ENCODE measurements at regions not wholly inside any gene's neighbourhood (a gene's known extent, or its start where the extent isn't known, plus 50 kb on each side); places are given as distances from the start of the nearest gene placed in this dataset.

GRCh38 chr15:62475591-62475990 is 310.5 kb upstream of the C2CD4B start:
- H3K27me3 ChIP-seq (ENCODE audit: low read depth, low read length) = 0 out of 2 replicates have a peak, but pooled peaks cover 7% of the 10 kb centered on the region
- H4K20me1 ChIP-seq (ENCODE audit: insufficient read depth, low read length) = no peaks in the 10 kb centered on the region
- H3K9me3 ChIP-seq (ENCODE audit: insufficient read depth, low read length) = no peaks in the 10 kb centered on the region
- H3K9ac ChIP-seq (ENCODE audit: low read length) = no peak overlapping the region
- TF ChIP-seq EZH2phosphoT487 (IDR thresholded peaks at IDR 0.05; ENCODE audit: low read depth) (no peak), CTCF (IDR thresholded peaks at IDR 0.05; ENCODE audit: low read depth, low read length) (no peak)
- H2AFZ ChIP-seq (ENCODE audit: low read depth, low read length) = no peak overlapping the region
- H3K36me3 ChIP-seq (replicated peaks; ENCODE audit: low read depth, low read length) = no peaks in the 10 kb centered on the region
- peaks cover 57% of the 10 kb centered on the region for H3K4me1 ChIP-seq (ENCODE audit: low read length)
- H3K27ac ChIP-seq (ENCODE audit: low read length) = peak overlapping the region; percentile 30; the same call in 1 of the 2 replicates
- no peak overlapping the region for H3K4me3 ChIP-seq (ENCODE audit: low read length)
- H3K4me2 ChIP-seq (ENCODE audit: low read length) = peak overlapping the region; percentile 71
- H3K79me2 ChIP-seq (ENCODE audit: low read length) = no peaks in the 10 kb centered on the region

DNA sequence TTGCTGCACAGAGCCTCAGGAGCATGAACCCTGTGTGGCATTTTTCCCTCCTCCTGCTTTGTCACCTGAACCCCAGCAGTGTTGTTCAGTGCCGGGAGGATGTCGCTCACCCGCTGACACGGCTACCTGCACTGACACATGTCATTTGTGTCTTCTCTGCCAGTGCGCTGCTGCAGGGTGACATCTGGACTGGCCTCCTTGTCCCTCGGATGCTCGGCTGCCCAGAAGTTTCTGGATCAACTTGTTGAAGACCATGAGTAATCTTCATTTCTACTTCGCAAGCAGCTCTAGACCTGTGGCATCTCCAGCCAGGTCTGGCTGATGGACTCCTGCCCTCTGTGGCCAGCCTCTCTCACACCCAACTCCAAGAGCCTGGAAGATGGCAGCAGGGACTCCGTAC is 311.1 kb upstream of the C2CD4B start:
- no peak overlapping the region for H3K4me3 ChIP-seq (ENCODE audit: low read length)
- H3K79me2 ChIP-seq (ENCODE audit: low read length) = no peaks in the 10 kb centered on the region
- peaks cover 51% of the 10 kb centered on the region for H3K4me1 ChIP-seq (ENCODE audit: low read length)
- H3K4me2 ChIP-seq (ENCODE audit: low read length) = peak overlapping the region; percentile 71; the same call in 1 of the 2 replicates
- H2AFZ ChIP-seq (ENCODE audit: low read depth, low read length) = no peak overlapping the region
- 0 out of 2 replicates have a peak, but pooled peaks cover 7% of the 10 kb centered on the region for H3K27me3 ChIP-seq (ENCODE audit: low read depth, low read length)
- H3K9ac ChIP-seq (ENCODE audit: low read length) = no peak overlapping the region
- H3K9me3 ChIP-seq (ENCODE audit: insufficient read depth, low read length) = no peaks in the 10 kb centered on the region
- H3K36me3 ChIP-seq (replicated peaks; ENCODE audit: low read depth, low read length) = no peaks in the 10 kb centered on the region
- H4K20me1 ChIP-seq (ENCODE audit: insufficient read depth, low read length) = no peaks in the 10 kb centered on the region
- no peak overlapping the region; the same call in 1 of the 2 replicates for H3K27ac ChIP-seq (ENCODE audit: low read length)
- TF ChIP-seq CTCF (IDR thresholded peaks at IDR 0.05; ENCODE audit: low read depth, low read length) (no peak), EZH2phosphoT487 (IDR thresholded peaks at IDR 0.05; ENCODE audit: low read depth) (no peak)

DNA sequence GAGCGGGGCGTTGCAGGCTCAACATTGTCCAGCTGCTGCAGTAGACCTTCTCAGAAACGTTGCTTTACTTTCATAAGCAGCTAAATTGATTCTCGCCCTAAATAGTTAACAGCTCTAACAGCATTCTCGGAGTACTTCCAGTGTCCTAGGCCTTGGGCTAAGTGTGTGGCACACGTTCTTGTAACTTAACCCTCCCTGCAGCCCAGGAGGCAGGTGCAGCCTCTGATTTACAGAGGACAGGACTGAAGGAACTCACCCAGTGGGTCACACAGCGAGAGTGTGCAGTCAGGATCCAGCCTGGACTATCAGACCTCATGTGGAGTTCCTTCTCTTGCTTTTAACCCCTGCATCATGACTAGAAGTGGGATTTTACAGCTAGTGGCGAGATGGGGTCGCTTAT is 312.8 kb upstream of the C2CD4B start:
- no peak overlapping the region for H3K9ac ChIP-seq (ENCODE audit: low read length)
- H4K20me1 ChIP-seq (ENCODE audit: insufficient read depth, low read length) = no peaks in the 10 kb centered on the region
- H3K9me3 ChIP-seq (ENCODE audit: insufficient read depth, low read length) = no peaks in the 10 kb centered on the region
- no peak overlapping the region for H3K4me2 ChIP-seq (ENCODE audit: low read length)
- H3K36me3 ChIP-seq (replicated peaks; ENCODE audit: low read depth, low read length) = no peaks in the 10 kb centered on the region
- H3K27me3 ChIP-seq (ENCODE audit: low read depth, low read length) = 0 out of 2 replicates have a peak, but pooled peaks cover 7% of the 10 kb centered on the region
- no peaks in the 10 kb centered on the region for H3K79me2 ChIP-seq (ENCODE audit: low read length)
- TF ChIP-seq EZH2phosphoT487 (IDR thresholded peaks at IDR 0.05; ENCODE audit: low read depth) = no peak
- TF ChIP-seq CTCF (IDR thresholded peaks at IDR 0.05; ENCODE audit: low read depth, low read length) = no peak
- no peak overlapping the region for H3K27ac ChIP-seq (ENCODE audit: low read length)
- peaks cover 45% of the 10 kb centered on the region for H3K4me1 ChIP-seq (ENCODE audit: low read length)
- no peak overlapping the region for H2AFZ ChIP-seq (ENCODE audit: low read depth, low read length)
- H3K4me3 ChIP-seq (ENCODE audit: low read length) = no peak overlapping the region

GRCh38 chr15:62482785-62483429 is 317.8 kb upstream of the C2CD4B start:
- no peaks in the 10 kb centered on the region for H3K9me3 ChIP-seq (ENCODE audit: insufficient read depth, low read length)
- H3K79me2 ChIP-seq (ENCODE audit: low read length) = no peaks in the 10 kb centered on the region
- H3K27ac ChIP-seq (ENCODE audit: low read length) = no peak overlapping the region
- H3K4me1 ChIP-seq (ENCODE audit: low read length) = peaks cover 16% of the 10 kb centered on the region
- H4K20me1 ChIP-seq (ENCODE audit: insufficient read depth, low read length) = no peaks in the 10 kb centered on the region
- no peak overlapping the region for H3K9ac ChIP-seq (ENCODE audit: low read length)
- TF ChIP-seq CTCF (IDR thresholded peaks at IDR 0.05; ENCODE audit: low read depth, low read length) (peak; percentile 71), EZH2phosphoT487 (IDR thresholded peaks at IDR 0.05; ENCODE audit: low read depth) (no peak)
- H2AFZ ChIP-seq (ENCODE audit: low read depth, low read length) = no peak overlapping the region
- H3K36me3 ChIP-seq (replicated peaks; ENCODE audit: low read depth, low read length) = no peaks in the 10 kb centered on the region
- peak overlapping the region; percentile 33 for H3K4me3 ChIP-seq (ENCODE audit: low read length)
- H3K4me2 ChIP-seq (ENCODE audit: low read length) = peak overlapping the region; percentile 54
- no peaks in the 10 kb centered on the region for H3K27me3 ChIP-seq (ENCODE audit: low read depth, low read length)

All from OCI-LY3 (cell line).